K562 (cell line): ENCODE measurements at regions not wholly inside any gene's neighbourhood (a gene's known extent, or its start where the extent isn't known, plus 50 kb on each side); places are given as distances from the start of the nearest gene placed in this dataset.

Source experiments
- ATF1 ChIP-seq, 2 experiments: fragments of 450-650 bp in 1 of 2; IDR thresholded peaks; 2 replicates each; pipeline ENCODE4 v1.6.1; 2016; ENCODE audit warnings: missing compliant biosample characterization in 1 of 2, missing genetic modification characterization in 1 of 2
- KAT7 ChIP-seq: sonication (generic); formaldehyde crosslinking; IDR thresholded peaks from 2 replicates; pipeline ENCODE4 v1.8.0; 2022; ENCODE audit warnings: missing genetic modification reagents, mild to moderate bottlenecking, borderline replicate concordance
- MECOM ChIP-seq: fragments of 250-450 bp; sonication (Bioruptor Pico); IDR thresholded peaks from 2 replicates; pipeline ENCODE4 v1.8.0; 2022; ENCODE audit warnings: inconsistent platforms
- NBN ChIP-seq: fragments of 450-650 bp; IDR thresholded peaks from 2 replicates; pipeline ENCODE4 v1.6.1; 2016; ENCODE audit warnings: low read depth, mild to moderate bottlenecking
- XRCC3 ChIP-seq: fragments of 450-650 bp; IDR thresholded peaks from 2 replicates; pipeline ENCODE4 v1.6.1; 2017; ENCODE audit warnings: mild to moderate bottlenecking, moderate library complexity
- YY1 ChIP-seq, 3 experiments: IDR thresholded peaks; 2 replicates each; pipeline ENCODE4 v1.6.1; 2011; ENCODE audit warnings: low read length in 2 of 3, mild to moderate bottlenecking in 2 of 3, moderate library complexity in 2 of 3, borderline replicate concordance in 1 of 3, control low read depth in 1 of 3, low read depth in 1 of 3; ENCODE audit not compliant: insufficient read depth in 3 of 3, insufficient replicate concordance in 2 of 3, control insufficient read depth in 1 of 3, insufficient read length in 1 of 3; ENCODE audit errors: extremely low read depth in 1 of 3
- ZNF583 ChIP-seq: fragments of 250-450 bp; sonication (Bioruptor Pico); IDR thresholded peaks from 2 replicates; pipeline ENCODE4 v1.4.0; 2020
- TF ChIP-seq, protein P1 (sequence below), 2 experiments: fragments of 450-650 bp; conservative IDR thresholded peaks; 2 replicates each; pipeline ENCODE4 v1.6.1; 2017; ENCODE audit warnings: mild to moderate bottlenecking in 2 of 2, moderate library complexity in 2 of 2
- TF ChIP-seq, protein P2 (sequence below): fragments of 450-650 bp; IDR thresholded peaks from 2 replicates; pipeline ENCODE4 v1.6.1; 2016; ENCODE audit warnings: antibody characterized with exemption
- TF ChIP-seq, protein P3 (sequence below): fragments of 250-450 bp; sonication (Bioruptor Pico); IDR thresholded peaks from 2 replicates; pipeline ENCODE4 v1.8.0; 2022; ENCODE audit warnings: moderate library complexity, mild to moderate bottlenecking, inconsistent platforms

DNA sequence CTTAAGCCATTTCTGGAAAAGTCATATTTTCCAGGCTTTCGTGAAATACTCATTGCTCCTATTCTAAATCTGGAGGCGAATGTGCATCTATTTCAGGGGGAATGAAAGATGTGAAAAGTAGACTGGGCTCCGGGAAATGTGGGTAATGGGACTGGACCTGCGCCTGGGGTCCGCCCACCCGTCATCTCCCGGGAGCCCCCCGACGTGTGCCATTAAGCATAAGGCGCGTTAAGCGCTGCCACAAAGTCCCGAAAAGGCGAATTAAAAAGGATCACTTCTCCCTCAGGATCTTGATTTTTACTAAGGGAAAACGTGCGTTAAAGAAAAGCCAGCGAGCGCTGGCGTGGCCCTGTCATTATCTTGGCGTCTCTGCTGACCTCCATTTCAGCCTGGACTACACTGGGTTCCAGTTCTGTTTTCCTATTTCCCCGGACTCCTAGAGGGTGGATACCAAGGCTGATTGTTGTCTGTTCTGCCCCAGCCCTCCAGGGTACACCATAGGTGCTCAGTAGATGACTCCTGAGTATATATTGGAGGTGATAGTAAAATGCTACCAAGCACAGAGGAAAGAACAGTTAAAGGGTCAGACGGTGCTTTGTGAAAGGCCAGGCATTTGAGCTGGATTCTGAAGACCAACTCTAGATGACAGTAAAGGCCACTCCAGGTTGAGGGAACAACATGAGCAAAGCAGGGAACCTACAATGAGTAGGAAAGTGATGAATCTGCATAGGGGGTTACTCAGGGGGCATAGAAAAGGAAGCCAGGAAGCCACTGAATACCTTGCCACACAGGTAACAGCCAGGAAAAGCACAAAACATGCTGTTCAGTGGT, 89.2 kb upstream of the ARID1B start (continued):
- TF ChIP-seq YY1 (IDR thresholded peaks at IDR 0.05; ENCODE audit: borderline replicate concordance in 1 of 3, control insufficient read depth in 1 of 3, extremely low read depth in 1 of 3, insufficient read depth in 3 of 3, insufficient read length in 1 of 3, insufficient replicate concordance in 2 of 3, low read depth in 1 of 3, low read length in 2 of 3) (peak in 1 of 3 experiments; percentile 30), ZNF583 (CRISPR knock-in tag) (0 out of 2 replicates have a peak, but pooled peaks have one; percentile 45), MECOM (CRISPR knock-in tag) (0 out of 2 replicates have a peak, but pooled peaks have one; percentile 7), ATF1 (CRISPR knock-in tag; IDR thresholded peaks at IDR 0.05) (no peak), ATF1 (tag; IDR thresholded peaks at IDR 0.05) (peak; percentile 20; the same call in 1 of the 2 replicates), NBN (0 out of 2 replicates have a peak, but pooled peaks have one; percentile 38), KAT7 (CRISPR knock-in tag) (0 out of 2 replicates have a peak, but pooled peaks have one; percentile 49), XRCC3 (no peak)
- TF ChIP-seq, protein P1, sequence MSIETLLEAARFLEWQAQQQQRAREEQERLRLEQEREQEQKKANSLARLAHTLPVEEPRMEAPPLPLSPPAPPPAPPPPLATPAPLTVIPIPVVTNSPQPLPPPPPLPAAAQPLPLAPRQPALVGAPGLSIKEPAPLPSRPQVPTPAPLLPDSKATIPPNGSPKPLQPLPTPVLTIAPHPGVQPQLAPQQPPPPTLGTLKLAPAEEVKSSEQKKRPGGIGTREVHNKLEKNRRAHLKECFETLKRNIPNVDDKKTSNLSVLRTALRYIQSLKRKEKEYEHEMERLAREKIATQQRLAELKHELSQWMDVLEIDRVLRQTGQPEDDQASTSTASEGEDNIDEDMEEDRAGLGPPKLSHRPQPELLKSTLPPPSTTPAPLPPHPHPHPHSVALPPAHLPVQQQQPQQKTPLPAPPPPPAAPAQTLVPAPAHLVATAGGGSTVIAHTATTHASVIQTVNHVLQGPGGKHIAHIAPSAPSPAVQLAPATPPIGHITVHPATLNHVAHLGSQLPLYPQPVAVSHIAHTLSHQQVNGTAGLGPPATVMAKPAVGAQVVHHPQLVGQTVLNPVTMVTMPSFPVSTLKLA (conservative IDR thresholded peaks at IDR 0.05) = 0 out of 4 replicates have a peak, but pooled peaks of 1 of the 2 experiments have one; percentile 20
- TF ChIP-seq, protein P2, sequence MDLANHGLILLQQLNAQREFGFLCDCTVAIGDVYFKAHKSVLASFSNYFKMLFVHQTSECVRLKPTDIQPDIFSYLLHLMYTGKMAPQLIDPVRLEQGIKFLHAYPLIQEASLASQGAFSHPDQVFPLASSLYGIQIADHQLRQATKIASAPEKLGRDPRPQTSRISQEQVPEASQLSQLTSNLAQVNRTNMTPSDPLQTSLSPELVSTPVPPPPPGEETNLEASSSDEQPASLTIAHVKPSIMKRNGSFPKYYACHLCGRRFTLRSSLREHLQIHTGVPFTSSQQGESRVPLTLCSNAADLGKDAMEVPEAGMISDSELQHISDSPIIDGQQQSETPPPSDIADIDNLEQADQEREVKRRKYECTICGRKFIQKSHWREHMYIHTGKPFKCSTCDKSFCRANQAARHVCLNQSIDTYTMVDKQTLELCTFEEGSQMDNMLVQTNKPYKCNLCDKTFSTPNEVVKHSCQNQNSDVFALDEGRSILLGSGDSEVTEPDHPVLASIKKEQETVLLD = 0 out of 2 replicates have a peak, but pooled peaks have one; percentile 21
- TF ChIP-seq, protein P3, sequence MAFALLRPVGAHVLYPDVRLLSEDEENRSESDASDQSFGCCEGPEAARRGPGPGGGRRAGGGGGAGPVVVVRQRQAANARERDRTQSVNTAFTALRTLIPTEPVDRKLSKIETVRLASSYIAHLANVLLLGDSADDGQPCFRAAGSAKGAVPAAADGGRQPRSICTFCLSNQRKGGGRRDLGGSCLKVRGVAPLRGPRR = no peak
